ENCODE measurements at regions not wholly inside any gene's neighbourhood (a gene's known extent, or its start where the extent isn't known, plus 50 kb on each side); places are given as distances from the start of the nearest gene placed in this dataset.

DNA sequence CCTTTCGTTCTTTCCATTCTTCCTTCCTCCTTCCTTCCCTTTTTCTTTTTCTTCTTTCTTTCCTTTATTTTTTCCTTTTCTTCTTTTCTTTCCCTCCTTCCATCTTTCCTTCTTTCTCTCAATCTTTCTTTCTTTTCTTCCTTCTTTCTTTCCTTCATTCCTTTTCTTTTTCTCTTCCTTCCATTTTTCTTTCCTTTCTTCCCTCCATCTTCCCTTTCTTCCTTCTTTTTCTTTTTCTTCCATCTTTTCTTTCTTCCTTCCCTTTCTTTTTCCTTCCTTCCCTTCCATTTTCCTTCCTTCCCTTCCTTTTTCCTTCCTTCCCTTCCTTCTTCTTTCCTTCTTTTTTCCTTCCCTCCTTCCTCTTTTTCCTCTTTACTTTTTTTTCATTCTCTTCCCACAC lies 568.7 kb downstream of the GALR1 start:
- DNase-seq (ENCODE audit: low read depth in 4 of 4, low spot score in 1 of 4): no peak

DNA sequence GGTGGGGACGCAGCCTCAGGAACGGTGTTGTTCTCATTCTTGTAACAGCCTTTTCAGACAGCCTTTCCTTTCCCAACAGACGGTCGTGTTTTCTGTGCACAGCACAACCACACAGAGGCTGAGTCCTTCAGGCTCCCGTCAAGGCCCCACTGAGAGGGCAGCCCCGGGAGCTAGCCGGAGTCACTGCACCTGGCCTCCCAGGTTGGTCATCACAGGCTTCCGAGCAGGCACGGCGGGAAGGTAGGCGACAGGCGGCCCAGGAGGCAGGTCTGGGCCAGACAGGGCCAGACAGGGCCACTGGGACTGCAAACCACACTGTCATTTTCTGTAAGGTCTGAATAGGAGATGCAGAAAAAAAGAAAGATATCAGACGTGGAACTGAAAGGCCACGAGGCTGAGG lies 570.8 kb downstream of the GALR1 start:
- no peak for DNase-seq (ENCODE audit: low read depth in 4 of 4, low spot score in 1 of 4)

- no peak for DNase-seq (ENCODE audit: low read depth in 4 of 4, low spot score in 1 of 4)
Measured at GRCh38 chr18:77821892-77822291, 572.2 kb downstream of the GALR1 start.

- DNase-seq (ENCODE audit: low read depth in 4 of 4, low spot score in 1 of 4): no peak
Measured at GRCh38 chr18:77822632-77823031, 573.0 kb downstream of the GALR1 start.

- no peak for DNase-seq (ENCODE audit: low read depth in 4 of 4, low spot score in 1 of 4)
Measured at GRCh38 chr18:77833807-77834206, 584.2 kb downstream of the GALR1 start.

DNA sequence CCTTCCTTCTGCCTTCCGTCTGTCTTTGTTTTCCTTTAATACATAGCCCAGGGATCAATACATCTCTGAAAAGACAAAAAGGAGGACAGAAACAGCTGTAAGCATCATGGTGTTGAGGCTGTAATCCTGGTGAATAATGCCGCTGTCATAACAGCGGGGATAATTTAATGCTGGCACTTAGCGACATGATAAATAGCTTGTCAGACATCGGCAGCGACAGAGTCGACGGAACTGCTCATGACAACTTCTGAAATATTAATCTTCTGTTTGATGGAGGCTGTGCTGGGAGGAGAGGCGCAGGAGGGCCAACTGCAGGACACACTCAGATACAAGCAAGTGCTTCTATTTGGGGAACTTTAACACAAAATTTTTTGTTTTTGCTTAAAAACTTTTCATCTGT lies 602.2 kb downstream of the GALR1 start:
- no peak for DNase-seq (ENCODE audit: low read depth in 4 of 4, low spot score in 1 of 4)

GRCh38 chr18:77853859-77854258 lies 604.2 kb downstream of the GALR1 start:
- DNase-seq (ENCODE audit: low read depth in 4 of 4, low spot score in 1 of 4): no peak

GRCh38 chr18:77857678-77858655 lies 608.3 kb downstream of the GALR1 start:
- DNase-seq (ENCODE audit: low read depth in 4 of 4, low spot score in 1 of 4): no peak

- no peak for DNase-seq (ENCODE audit: low read depth in 4 of 4, low spot score in 1 of 4)
Measured at GRCh38 chr18:77859634-77860033, 610.0 kb downstream of the GALR1 start.

- no peak for DNase-seq (ENCODE audit: low read depth in 4 of 4, low spot score in 1 of 4)
Measured at GRCh38 chr18:77862066-77862757, 612.6 kb downstream of the GALR1 start.

- no peak for DNase-seq (ENCODE audit: low read depth in 4 of 4, low spot score in 1 of 4)
Measured at GRCh38 chr18:77865853-77866252, 616.2 kb downstream of the GALR1 start.

DNA sequence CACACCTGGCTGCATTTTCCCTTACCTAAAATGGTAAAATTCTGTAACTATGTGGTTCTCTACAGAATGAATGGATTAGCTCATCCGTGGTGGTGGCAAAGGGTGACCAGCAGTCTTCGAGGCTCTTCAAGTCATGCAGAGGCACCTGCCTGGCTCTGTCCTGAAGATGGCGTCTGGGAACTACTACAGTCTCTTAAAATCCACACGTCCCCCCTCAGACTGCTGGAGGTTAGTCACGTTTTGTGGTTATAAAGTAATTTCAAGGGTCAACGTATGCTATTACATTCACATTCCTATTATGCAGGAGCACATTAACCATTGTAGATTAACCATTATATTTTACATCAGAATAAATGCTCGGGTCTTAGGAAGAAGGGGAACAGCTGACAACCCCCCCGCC lies 616.7 kb downstream of the GALR1 start:
- no peak for DNase-seq (ENCODE audit: low read depth in 4 of 4, low spot score in 1 of 4)

DNA sequence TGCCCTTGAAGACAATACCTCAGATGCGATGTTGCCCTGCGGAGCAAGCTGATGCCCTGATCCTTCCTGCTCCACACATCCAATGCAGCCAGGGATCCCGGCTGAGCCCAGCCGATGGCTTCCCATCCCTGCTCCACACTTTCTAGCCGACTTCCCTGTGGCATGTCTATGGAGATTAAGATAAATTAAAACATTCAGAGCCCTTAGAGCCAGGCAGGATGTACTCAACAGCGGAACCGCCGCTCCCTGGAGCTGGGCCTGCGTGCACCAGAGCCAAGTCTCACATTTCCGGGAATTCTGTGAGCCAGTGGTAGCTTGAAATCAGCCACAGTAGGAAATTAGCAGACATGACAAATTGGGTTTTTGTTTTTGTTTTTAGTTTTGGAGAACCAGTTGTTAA lies 620.6 kb downstream of the GALR1 start:
- DNase-seq (ENCODE audit: low read depth in 4 of 4, low spot score in 1 of 4): no peak

GRCh38 chr18:77870894-77871293 lies 621.2 kb downstream of the GALR1 start:
- DNase-seq (ENCODE audit: low read depth in 4 of 4, low spot score in 1 of 4): no peak

GRCh38 chr18:77872166-77872565 lies 622.5 kb downstream of the GALR1 start:
- no peak for DNase-seq (ENCODE audit: low read depth in 4 of 4, low spot score in 1 of 4)

GRCh38 chr18:77876319-77876865 lies 626.7 kb downstream of the GALR1 start:
- no peak for DNase-seq (ENCODE audit: low read depth in 4 of 4, low spot score in 1 of 4)

DNA sequence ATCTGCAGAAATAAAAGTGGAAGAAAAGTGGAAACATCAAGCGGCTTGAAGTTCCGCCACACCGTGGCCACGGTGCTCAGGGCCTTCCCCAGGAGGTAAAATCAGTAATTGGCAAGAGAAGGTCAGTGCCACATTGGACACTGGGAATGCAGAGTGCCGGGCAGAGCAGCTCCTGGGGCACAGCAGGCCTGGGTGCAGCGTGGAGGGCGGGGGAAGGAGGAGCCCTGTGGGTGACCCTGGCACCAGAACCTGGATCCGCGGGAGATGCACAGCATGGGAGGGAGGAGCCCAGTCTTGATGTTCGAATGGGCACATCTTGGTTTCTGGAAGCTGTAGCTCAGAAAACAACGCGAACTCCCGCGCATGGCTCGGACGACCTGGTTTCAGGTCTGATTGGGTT lies 630.2 kb downstream of the GALR1 start:
- no peak for DNase-seq (ENCODE audit: low read depth in 4 of 4, low spot score in 1 of 4)

DNA sequence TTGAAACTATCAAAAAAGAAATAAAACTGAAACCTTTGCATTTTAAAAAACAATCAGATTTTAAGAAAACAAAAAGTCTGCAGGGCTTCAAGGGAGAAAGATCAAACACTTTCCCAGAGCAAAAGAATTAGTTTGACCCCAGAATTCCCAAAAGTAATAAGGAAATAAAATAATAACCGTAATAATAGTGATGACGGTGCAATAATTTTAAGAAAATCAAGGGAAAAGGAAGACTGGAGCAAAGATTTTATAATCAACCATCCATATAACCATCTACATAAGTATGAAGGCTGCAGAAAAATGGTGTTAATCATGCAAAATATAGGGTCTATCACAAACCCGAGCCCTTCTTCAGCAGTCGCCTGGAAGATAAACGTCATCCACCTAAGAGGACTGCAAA lies 634.8 kb downstream of the GALR1 start:
- DNase-seq (ENCODE audit: low read depth in 4 of 4, low spot score in 1 of 4): no peak

DNA sequence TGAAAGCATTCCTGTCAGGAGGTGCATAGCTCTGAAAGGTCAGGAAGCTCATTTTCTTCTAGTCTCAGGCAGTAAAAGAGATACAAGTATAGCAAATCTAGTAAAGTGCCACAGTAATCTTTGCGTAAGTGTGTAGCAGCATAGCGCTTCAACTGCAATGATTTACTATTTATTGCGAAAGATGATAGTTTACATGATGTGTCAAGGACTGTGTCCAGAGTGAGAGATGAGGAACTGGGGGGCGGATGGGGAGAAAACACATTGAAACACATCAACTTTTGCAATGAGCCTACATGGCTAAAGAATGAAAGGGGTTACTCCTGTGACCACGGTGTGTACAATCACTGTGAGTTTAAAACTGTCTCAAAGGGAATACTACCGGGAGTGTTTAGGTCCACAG lies 644.4 kb downstream of the GALR1 start:
- no peak for DNase-seq (ENCODE audit: low read depth in 4 of 4, low spot score in 1 of 4)

GRCh38 chr18:77895250-77895649 lies 645.6 kb downstream of the GALR1 start:
- DNase-seq (ENCODE audit: low read depth in 4 of 4, low spot score in 1 of 4): no peak

DNA sequence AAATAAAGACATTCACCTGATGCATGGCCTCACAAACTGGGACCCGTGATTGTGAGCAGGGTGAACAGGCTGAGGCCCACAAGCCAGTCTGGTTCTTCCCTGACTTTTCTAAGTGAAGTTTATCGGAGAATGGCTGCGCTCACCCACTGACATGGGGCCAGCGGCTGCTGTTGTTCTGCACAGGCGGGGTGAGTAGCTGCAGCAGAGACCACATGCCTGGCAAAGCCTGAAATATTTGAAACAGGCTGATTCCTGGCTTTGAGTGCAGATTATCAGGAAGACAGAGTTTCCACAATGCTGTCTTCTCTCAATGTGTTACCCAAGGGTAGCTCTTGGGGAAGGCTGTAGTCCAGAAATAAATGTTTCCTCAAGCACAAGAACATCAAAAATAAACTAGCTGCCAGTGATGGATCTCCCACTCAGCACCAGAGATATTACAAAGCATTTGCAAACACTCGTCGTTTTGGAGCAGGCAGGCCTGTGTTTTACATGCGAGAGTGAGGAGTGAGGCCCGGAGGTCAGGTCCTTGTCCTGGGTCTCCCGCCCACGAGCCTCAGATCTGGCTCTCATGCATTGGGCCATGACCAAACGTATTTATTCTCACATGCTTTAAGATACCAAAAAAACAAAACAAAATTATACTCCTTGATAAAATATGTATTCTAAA lies 647.1 kb downstream of the GALR1 start:
- DNase-seq (ENCODE audit: low read depth in 4 of 4, low spot score in 1 of 4): no peak

DNA sequence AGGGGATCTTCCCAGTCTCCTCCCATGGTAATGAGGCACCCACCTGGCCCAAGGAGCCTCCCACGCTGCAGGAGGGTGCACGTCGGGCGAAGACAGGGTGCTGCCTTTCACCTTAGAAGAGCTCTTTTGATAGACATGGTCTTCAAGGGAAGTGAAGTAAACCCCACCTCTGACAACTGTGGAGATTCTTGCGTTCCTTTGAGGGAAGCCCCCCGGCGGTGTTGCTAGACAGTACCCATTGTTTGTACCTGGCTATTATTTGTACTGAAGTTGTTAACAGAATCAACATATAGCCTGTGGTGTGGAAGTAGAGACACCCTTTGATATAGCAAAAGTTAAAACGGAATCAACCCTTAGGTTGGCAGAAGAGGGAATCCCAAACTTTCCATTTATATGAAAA lies 648.0 kb downstream of the GALR1 start:
- no peak for DNase-seq (ENCODE audit: low read depth in 4 of 4, low spot score in 1 of 4)
